Uterus (tissue), 3 donors: ENCODE measurements at regions not wholly inside any gene's neighbourhood (a gene's known extent, or its start where the extent isn't known, plus 50 kb on each side); places are given as distances from the start of the nearest gene placed in this dataset.

Experiments used
- DNase-seq, 2 donors: peaks; one replicate each; pipeline ENCODE4 v3.0.0-alpha.2; 2019 to 2020
- H3K27ac ChIP-seq, 2 donors: fragments of 200-600 bp; sonication (generic); 1 replicate in 1 of 2; 2 replicates in 1 of 2; pipeline ENCODE4 v1.5.1; 2016 to 2018
- H3K27me3 ChIP-seq, 2 donors: fragments of 200-600 bp; sonication (generic); one replicate each; pipeline ENCODE4 v1.5.1; 2018 to 2019; ENCODE audit warnings: control low read depth in 1 of 2
- H3K36me3 ChIP-seq, 2 donors: fragments of 200-600 bp; sonication (generic); one replicate each; pipeline ENCODE4 v1.5.1; 2019; ENCODE audit warnings: control low read depth in 1 of 2
- H3K4me1 ChIP-seq, 2 donors: fragments of 200-600 bp; sonication (generic); one replicate each; pipeline ENCODE4 v1.5.1; 2018 to 2019; ENCODE audit warnings: control low read depth in 1 of 2
- H3K4me3 ChIP-seq, 2 donors: fragments of 200-600 bp; sonication (generic); 1 replicate in 1 of 2; 2 replicates in 1 of 2; pipeline ENCODE4 v1.5.1; 2018 to 2019; ENCODE audit warnings: mild to moderate bottlenecking in 1 of 2
- H3K9me3 ChIP-seq, 2 donors: fragments of 200-600 bp; sonication (generic); one replicate each; pipeline ENCODE4 v1.5.1; 2019; ENCODE audit warnings: control low read depth in 1 of 2
- CTCF ChIP-seq, 4 experiments: fragments of 200-600 bp in 2 of 4; fragments of 450-650 bp in 2 of 4; sonication (generic) in 2 of 4; IDR thresholded peaks; one replicate each; pipeline ENCODE4 v1.5.1; 2016 to 2019; ENCODE audit warnings: antibody characterized with exemption in 4 of 4, mild to moderate bottlenecking in 2 of 4, moderate library complexity in 1 of 4
- POLR2A ChIP-seq, 2 donors: fragments of 450-650 bp; IDR thresholded peaks; one replicate each; pipeline ENCODE4 v1.6.1; 2016; ENCODE audit warnings: antibody characterized with exemption in 2 of 2, mild to moderate bottlenecking in 1 of 2, moderate library complexity in 1 of 2
- intact Hi-C: fragments of 100-400 bp; cut with DNase I; formaldehyde crosslinking; loops from one replicate; pipeline ENCODE4 v1.15.1; 2023; ENCODE audit warnings: low total_unique reads
- donor health status: DM: yes; HTN: yes; CAD: no.

GRCh38 chr3:81416812-81417211 lies 344.6 kb downstream of the GBE1 start:
- TF ChIP-seq POLR2A (IDR thresholded peaks at IDR 0.05), result no peak
- TF ChIP-seq CTCF (IDR thresholded peaks at IDR 0.05), result no peak
- H3K36me3 ChIP-seq, result no peaks in the 10 kb centered on the region
- no peaks in the 10 kb centered on the region for H3K27me3 ChIP-seq
- no peak overlapping the region for H3K4me3 ChIP-seq
- H3K27ac ChIP-seq, result no peak overlapping the region
- no peak for DNase-seq
- intact Hi-C loops, result no loop called here
- no peaks in the 10 kb centered on the region for H3K9me3 ChIP-seq
- no peaks in the 10 kb centered on the region for H3K4me1 ChIP-seq

GRCh38 chr3:81406318-81406717 lies 355.1 kb downstream of the GBE1 start:
- intact Hi-C loops, result no loop called here
- H3K4me1 ChIP-seq, result no peaks in the 10 kb centered on the region

GRCh38 chr3:81395739-81396513 lies 365.5 kb downstream of the GBE1 start:
- intact Hi-C loops, result no loop called here
- H3K4me3 ChIP-seq, result no peak overlapping the region
- no peak for DNase-seq
- no peaks in the 10 kb centered on the region for H3K4me1 ChIP-seq
- H3K27ac ChIP-seq, result no peak overlapping the region
- no peaks in the 10 kb centered on the region for H3K9me3 ChIP-seq
- TF ChIP-seq CTCF (IDR thresholded peaks at IDR 0.05) (no peak), POLR2A (IDR thresholded peaks at IDR 0.05) (no peak)
- no peaks in the 10 kb centered on the region for H3K27me3 ChIP-seq
- H3K36me3 ChIP-seq, result no peaks in the 10 kb centered on the region

More at GRCh38 chr3:81406318-81406717, 355.1 kb downstream of the GBE1 start:
- TF ChIP-seq CTCF (IDR thresholded peaks at IDR 0.05), result no peak
- TF ChIP-seq POLR2A (IDR thresholded peaks at IDR 0.05), result no peak
- Histone ChIP-seq H3K27ac (no peak overlapping the region), H3K27me3 (no peaks in the 10 kb centered on the region), H3K9me3 (no peaks in the 10 kb centered on the region), H3K4me3 (no peak overlapping the region), H3K36me3 (no peaks in the 10 kb centered on the region)
- DNase-seq, result no peak

- no peak for TF ChIP-seq POLR2A (IDR thresholded peaks at IDR 0.05)
- no peak for TF ChIP-seq CTCF (IDR thresholded peaks at IDR 0.05)
- Histone ChIP-seq H3K27ac (no peak overlapping the region), H3K4me3 (no peak overlapping the region), H3K27me3 (no peaks in the 10 kb centered on the region), H3K36me3 (no peaks in the 10 kb centered on the region), H3K9me3 (no peaks in the 10 kb centered on the region), H3K4me1 (no peaks in the 10 kb centered on the region)
- no peak for DNase-seq
- intact Hi-C loops, result no loop called here
These were observed 366.6 kb downstream of the GBE1 start for GRCh38 chr3:81394651-81395524.

GRCh38 chr3:81393251-81393650 lies 368.2 kb downstream of the GBE1 start:
- H3K27me3 ChIP-seq, result no peaks in the 10 kb centered on the region
- intact Hi-C loops, result no loop called here
- H3K36me3 ChIP-seq, result no peaks in the 10 kb centered on the region
- no peak overlapping the region for H3K4me3 ChIP-seq
- H3K4me1 ChIP-seq, result no peaks in the 10 kb centered on the region
- TF ChIP-seq CTCF (IDR thresholded peaks at IDR 0.05) (no peak), POLR2A (IDR thresholded peaks at IDR 0.05) (no peak)
- no peak overlapping the region for H3K27ac ChIP-seq
- no peak for DNase-seq
- no peaks in the 10 kb centered on the region for H3K9me3 ChIP-seq
